GM12874 (cell line): ENCODE measurements at regions not wholly inside any gene's neighbourhood (a gene's known extent, or its start where the extent isn't known, plus 50 kb on each side); places are given as distances from the start of the nearest gene placed in this dataset.

Source experiments
- CTCF ChIP-seq: IDR thresholded peaks from 2 replicates; pipeline ENCODE4 v1.5.1; 2011; ENCODE audit warnings: low read depth, mild to moderate bottlenecking, control low read depth, low read length, moderate library complexity; ENCODE audit not compliant: insufficient read depth

DNA sequence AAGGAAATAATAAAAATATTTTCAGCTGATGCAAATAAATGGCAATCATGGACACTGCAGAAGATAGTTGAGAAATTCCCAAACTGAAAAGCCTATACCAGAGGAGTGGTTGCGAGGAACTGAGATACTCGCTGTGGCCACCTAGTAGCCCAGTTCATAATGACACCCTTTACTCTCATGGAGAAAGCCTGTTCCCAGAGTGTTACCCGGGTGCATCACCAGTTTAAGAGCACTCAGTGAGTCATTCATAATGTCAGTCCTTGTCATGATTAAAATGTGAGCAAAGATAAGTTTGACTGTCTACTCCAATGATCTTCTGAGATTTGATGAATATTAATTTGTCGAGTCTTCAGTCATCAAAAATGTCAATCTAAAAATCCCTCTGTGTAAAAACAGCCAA lies 138.4 kb upstream of the LRRC3B start:
- TF ChIP-seq CTCF = no peak

GRCh38 chr3:26498271-26498670 lies 124.3 kb upstream of the LRRC3B start:
- no peak for TF ChIP-seq CTCF

DNA sequence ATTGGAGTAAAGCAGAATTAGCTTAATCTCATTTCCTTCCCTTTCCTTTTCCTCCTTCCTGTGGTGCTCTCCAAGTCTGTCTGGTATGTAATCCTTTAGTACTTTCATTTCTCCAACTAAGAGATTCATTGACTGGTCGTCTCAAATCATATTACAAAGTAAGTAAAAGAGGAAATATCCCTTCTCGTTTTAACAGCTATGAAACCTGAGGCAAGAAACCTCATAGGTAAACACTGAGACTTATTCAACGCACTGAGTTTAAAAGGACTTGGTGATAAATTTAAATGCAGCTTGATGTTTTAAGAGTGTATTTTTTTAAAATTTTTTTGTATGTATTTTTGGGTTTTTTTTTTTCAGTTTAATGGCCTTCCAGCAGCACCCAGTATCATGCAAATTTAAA lies 117.2 kb upstream of the LRRC3B start:
- no peak for TF ChIP-seq CTCF

DNA sequence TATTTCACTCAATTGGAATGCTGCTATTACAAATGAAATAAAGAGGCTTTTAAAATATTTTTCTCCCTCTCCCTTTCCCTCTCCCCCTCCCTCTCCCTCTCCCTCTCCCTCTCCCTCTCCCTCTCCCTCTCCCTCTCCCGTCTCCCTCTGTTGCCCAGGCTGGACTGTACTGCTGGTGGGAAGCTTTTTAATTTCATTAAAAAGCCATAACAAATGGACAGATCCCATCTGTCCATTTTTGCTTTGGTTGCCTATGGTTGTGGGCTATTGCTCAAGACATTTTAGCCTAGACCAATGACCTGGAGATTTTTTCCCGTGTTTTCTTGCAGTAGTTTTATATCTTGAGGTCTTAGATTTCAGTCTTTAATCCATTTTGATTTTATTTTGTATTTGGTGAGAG lies 107.2 kb upstream of the LRRC3B start:
- no peak for TF ChIP-seq CTCF

DNA sequence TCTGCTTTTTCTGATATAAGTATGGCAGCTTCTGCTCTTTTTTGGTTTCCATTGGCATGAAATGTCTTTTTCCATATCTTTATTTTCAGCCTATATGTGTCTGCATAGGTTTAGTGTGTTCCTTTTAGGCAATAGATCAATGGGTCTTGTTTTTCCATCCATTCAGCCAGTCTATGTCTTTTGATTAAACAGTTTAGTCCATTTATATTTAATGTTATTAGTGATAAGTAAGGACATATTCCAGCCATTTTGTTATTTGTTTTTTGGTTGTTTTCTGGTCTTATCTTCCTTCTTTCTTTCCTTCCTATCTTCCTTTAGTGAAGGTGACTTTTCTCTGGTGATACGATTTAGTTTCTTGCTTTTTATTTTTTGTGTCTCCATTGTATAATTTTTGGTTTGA lies 101.3 kb upstream of the LRRC3B start:
- TF ChIP-seq CTCF = no peak

DNA sequence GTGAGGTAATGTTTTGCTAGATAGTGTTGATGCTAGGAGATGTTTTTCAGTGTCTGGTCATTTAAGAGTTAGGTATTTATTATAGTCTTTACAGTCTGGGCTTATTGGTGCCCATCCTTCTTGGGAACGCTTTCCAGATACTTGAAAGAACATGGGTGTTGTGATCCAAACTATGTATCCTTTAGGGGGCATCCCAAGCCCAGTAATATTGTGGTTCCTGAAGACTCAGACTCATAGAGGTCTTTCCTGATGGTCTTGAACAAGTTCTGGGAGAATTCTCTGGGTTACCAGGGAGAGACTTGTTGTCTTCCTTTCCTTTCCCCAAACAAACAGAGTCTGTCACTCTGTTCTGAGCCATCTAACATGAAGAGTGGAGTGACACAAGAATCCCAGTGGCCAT lies 99.7 kb upstream of the LRRC3B start:
- TF ChIP-seq CTCF = no peak

DNA sequence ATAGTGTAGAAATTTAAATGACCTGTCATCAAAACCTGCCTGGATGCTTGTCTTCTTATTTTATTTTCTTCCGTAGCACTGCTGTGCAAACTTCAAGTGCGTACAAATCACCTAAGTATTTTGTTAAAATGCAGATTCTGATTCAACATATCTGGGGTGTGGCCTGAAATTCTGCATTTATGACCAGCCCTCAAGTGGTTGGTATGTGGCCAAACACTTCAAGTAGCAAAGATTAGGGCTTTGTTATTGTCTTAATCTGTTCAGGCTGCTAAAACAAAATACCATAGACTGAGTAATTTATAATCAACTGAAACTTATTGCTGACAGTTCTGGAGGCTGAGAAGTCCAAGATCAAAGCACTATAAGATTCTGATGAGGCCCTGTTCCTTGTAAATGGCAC lies 97.6 kb upstream of the LRRC3B start:
- no peak for TF ChIP-seq CTCF

GRCh38 chr3:26535151-26535550 lies 87.4 kb upstream of the LRRC3B start:
- TF ChIP-seq CTCF = no peak
